PFSK-1 (cell line): ENCODE measurements at regions not wholly inside any gene's neighbourhood (a gene's known extent, or its start where the extent isn't known, plus 50 kb on each side); places are given as distances from the start of the nearest gene placed in this dataset.

Experiments used
- FOXP2 ChIP-seq: optimal IDR thresholded peaks from 2 replicates; pipeline ENCODE3; 2011; ENCODE audit warnings: borderline replicate concordance, control low read depth, inconsistent platforms; ENCODE audit not compliant: insufficient read depth; ENCODE audit errors: extremely low read length, extremely low read depth
- POLR2AphosphoS5 ChIP-seq: IDR thresholded peaks from 2 replicates; pipeline ENCODE4 v1.6.1; 2012; ENCODE audit warnings: low read depth, mild to moderate bottlenecking, control low read depth, low read length, moderate library complexity
- SIN3A ChIP-seq: IDR thresholded peaks from 2 replicates; pipeline ENCODE4 v1.6.1; 2012; ENCODE audit warnings: mild to moderate bottlenecking, low read length, moderate library complexity, borderline replicate concordance; ENCODE audit not compliant: insufficient read depth
- TAF1 ChIP-seq: IDR thresholded peaks from 2 replicates; pipeline ENCODE4 v1.6.1; 2012; ENCODE audit warnings: low read length, control low read depth, borderline replicate concordance; ENCODE audit not compliant: insufficient read depth
- TF ChIP-seq, protein P1 (sequence below), 2 experiments: IDR thresholded peaks; 2 replicates each; pipeline versions ENCODE4 v1.6.1 to v1.8.0; 2011 to 2012; ENCODE audit warnings: low read depth in 2 of 2, low read length in 2 of 2, control low read depth in 1 of 2, inconsistent platforms in 1 of 2, mild to moderate bottlenecking in 1 of 2, moderate library complexity in 1 of 2; ENCODE audit not compliant: insufficient read depth in 1 of 2

DNA sequence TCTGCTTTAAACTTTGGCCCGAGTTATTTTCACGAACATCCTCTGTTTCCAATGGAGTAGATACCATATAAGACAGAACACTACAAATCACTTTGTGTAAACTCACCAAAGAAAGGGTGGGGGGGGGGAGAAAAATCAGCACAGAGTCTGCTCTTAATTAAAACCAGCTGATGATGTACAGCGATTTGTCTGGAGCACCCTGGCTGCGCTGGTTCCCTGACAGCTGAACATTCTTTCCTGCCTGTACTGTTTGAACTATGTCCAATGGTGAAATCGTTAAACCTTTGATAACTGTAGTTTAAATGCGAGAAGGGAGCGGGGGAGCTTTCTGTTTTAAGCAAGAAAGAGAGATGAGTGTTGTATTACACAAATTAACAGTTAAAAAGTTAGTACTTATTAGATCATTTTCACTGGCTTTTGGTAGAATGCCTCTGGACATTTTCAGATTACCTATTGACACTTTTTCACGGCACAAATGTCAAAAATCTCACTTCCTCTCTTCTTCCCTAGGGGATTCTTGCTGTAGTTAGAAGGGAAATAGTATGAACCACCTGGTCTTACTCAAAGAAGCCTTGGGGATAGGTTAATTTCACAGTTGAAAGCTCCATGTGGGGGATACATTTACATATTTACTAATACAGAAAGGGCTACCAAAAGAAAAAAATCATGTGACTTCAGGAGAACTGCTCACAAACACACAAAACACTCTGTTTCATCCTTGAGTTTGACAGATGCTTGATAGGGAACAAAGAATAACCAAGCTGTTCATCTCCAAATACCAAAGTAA, 140.2 kb upstream of the RUNX1 start:
- TF ChIP-seq POLR2AphosphoS5 (no peak), SIN3A (no peak; the same call in 1 of the 2 replicates), TAF1 (no peak), FOXP2 (no peak)
- TF ChIP-seq, protein P1, sequence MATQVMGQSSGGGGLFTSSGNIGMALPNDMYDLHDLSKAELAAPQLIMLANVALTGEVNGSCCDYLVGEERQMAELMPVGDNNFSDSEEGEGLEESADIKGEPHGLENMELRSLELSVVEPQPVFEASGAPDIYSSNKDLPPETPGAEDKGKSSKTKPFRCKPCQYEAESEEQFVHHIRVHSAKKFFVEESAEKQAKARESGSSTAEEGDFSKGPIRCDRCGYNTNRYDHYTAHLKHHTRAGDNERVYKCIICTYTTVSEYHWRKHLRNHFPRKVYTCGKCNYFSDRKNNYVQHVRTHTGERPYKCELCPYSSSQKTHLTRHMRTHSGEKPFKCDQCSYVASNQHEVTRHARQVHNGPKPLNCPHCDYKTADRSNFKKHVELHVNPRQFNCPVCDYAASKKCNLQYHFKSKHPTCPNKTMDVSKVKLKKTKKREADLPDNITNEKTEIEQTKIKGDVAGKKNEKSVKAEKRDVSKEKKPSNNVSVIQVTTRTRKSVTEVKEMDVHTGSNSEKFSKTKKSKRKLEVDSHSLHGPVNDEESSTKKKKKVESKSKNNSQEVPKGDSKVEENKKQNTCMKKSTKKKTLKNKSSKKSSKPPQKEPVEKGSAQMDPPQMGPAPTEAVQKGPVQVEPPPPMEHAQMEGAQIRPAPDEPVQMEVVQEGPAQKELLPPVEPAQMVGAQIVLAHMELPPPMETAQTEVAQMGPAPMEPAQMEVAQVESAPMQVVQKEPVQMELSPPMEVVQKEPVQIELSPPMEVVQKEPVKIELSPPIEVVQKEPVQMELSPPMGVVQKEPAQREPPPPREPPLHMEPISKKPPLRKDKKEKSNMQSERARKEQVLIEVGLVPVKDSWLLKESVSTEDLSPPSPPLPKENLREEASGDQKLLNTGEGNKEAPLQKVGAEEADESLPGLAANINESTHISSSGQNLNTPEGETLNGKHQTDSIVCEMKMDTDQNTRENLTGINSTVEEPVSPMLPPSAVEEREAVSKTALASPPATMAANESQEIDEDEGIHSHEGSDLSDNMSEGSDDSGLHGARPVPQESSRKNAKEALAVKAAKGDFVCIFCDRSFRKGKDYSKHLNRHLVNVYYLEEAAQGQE (IDR thresholded peaks at IDR 0.05; ENCODE audit: insufficient read depth in 1 of 2, low read depth in 2 of 2, low read length in 2 of 2), result no peak
